HG02759 (cell line): ENCODE measurements at regions not wholly inside any gene's neighbourhood (a gene's known extent, or its start where the extent isn't known, plus 50 kb on each side); places are given as distances from the start of the nearest gene placed in this dataset.

Experiments used
- ATAC-seq: cut with Tn5 transposase; IDR thresholded peaks from one replicate; pipeline ENCODE4 v1.9.1; 2021; ENCODE audit warnings: mild to moderate bottlenecking, moderate library complexity; ENCODE audit not compliant: unreplicated experiment

DNA sequence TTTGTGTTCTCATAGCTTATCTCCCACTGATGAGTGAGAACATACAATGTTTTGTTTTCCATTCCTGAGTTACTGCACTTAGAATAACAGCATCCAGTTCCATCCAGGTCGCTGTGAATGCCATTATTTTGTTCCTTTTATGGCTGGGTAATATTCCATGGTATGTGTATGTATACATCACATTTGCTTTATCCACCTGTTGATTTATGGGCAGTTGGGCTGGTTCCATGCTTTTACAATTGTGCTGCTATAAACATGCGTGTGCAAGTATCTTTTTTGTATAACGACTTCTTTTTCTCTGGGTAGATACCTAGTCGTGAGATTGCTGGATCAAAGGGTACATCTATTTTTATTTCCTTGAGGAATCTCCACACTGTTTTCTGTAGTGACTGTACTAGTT lies 74.8 kb downstream of the ZNF280B start:
- ATAC-seq, result no peak
